C4-2B (cell line): ENCODE measurements at regions not wholly inside any gene's neighbourhood (a gene's known extent, or its start where the extent isn't known, plus 50 kb on each side); places are given as distances from the start of the nearest gene placed in this dataset.

Experiments used
- H3K27ac ChIP-seq: fragments of 450-650 bp; 2 replicates; pipeline ENCODE4 v1.5.1; 2017
- CTCF ChIP-seq: fragments of 450-650 bp; conservative IDR thresholded peaks from 2 replicates; pipeline ENCODE4 v1.5.1; 2017; ENCODE audit warnings: mild to moderate bottlenecking
- ZFX ChIP-seq: fragments of 450-650 bp; IDR thresholded peaks from 2 replicates; pipeline ENCODE4 v1.6.1; 2017

GRCh38 chr11:98701541-98701940, 319.2 kb upstream of the CNTN5 start:
- TF ChIP-seq ZFX, result no peak
- H3K27ac ChIP-seq, result no peak overlapping the region

- TF ChIP-seq CTCF (no peak), ZFX (no peak)
- H3K27ac ChIP-seq, result no peak overlapping the region
Measured at GRCh38 chr11:98703779-98704556, 316.8 kb upstream of the CNTN5 start.

- no peak overlapping the region for H3K27ac ChIP-seq
- TF ChIP-seq CTCF (no peak), ZFX (no peak)
Measured at GRCh38 chr11:98710026-98710425, 310.7 kb upstream of the CNTN5 start.

- TF ChIP-seq CTCF (no peak), ZFX (no peak)
Measured at GRCh38 chr11:98710986-98711385, 309.8 kb upstream of the CNTN5 start.

GRCh38 chr11:98720951-98721350, 299.8 kb upstream of the CNTN5 start:
- H3K27ac ChIP-seq, result no peak overlapping the region
- TF ChIP-seq CTCF, result no peak
- TF ChIP-seq ZFX, result no peak

More at GRCh38 chr11:98710986-98711385, 309.8 kb upstream of the CNTN5 start:
- H3K27ac ChIP-seq, result no peak overlapping the region

- no peak overlapping the region for H3K27ac ChIP-seq
- TF ChIP-seq ZFX (no peak), CTCF (no peak)
Measured at GRCh38 chr11:98725471-98725870, 295.3 kb upstream of the CNTN5 start.

- no peak for TF ChIP-seq CTCF
- no peak for TF ChIP-seq ZFX
- no peak overlapping the region for H3K27ac ChIP-seq
Measured at GRCh38 chr11:98728421-98728820, 292.3 kb upstream of the CNTN5 start.

GRCh38 chr11:98729118-98729517, 291.6 kb upstream of the CNTN5 start:
- TF ChIP-seq CTCF, result no peak
- TF ChIP-seq ZFX, result no peak
- H3K27ac ChIP-seq, result no peak overlapping the region
